A549 (cell line): ENCODE measurements at regions not wholly inside any gene's neighbourhood (a gene's known extent, or its start where the extent isn't known, plus 50 kb on each side); places are given as distances from the start of the nearest gene placed in this dataset.

Experiments
- BHLHE40 ChIP-seq: IDR thresholded peaks from 2 replicates; pipeline ENCODE4 v1.6.1; 2012; ENCODE audit warnings: low read depth, low read length, inconsistent platforms
- EHMT2 ChIP-seq: fragments of 200-600 bp; sonication (generic); IDR thresholded peaks from 2 replicates; pipeline ENCODE4 v1.6.1; 2016; ENCODE audit warnings: antibody characterized with exemption, low read depth, mild to moderate bottlenecking, moderate library complexity
- JUN ChIP-seq, 2 experiments: fragments of >200 bp; sonication (Bioruptor Twin); formaldehyde crosslinking; IDR thresholded peaks; 2 replicates in 1 of 2; 3 replicates in 1 of 2; pipeline ENCODE4 v1.6.1; 2016 to 2017
- JUNB ChIP-seq: fragments of >200 bp; sonication (Bioruptor Twin); formaldehyde crosslinking; IDR thresholded peaks from 2 replicates; pipeline ENCODE4 v1.6.1; 2016
- MAFK ChIP-seq: fragments of 450-650 bp; IDR thresholded peaks from 2 replicates; pipeline ENCODE4 v1.6.1; 2014; ENCODE audit not compliant: partially characterized antibody
- POLR2A ChIP-seq: IDR thresholded peaks from 2 replicates; pipeline ENCODE4 v1.6.1; 2012; ENCODE audit warnings: mild to moderate bottlenecking, low read length
- RCOR1 ChIP-seq: fragments of 150-350 bp; IDR thresholded peaks from 2 replicates; pipeline ENCODE4 v1.6.1; 2014; ENCODE audit warnings: antibody characterized with exemption, low read length, low read depth
- TF ChIP-seq, protein P1 (sequence below): fragments of >200 bp; sonication (Bioruptor Twin); formaldehyde crosslinking; IDR thresholded peaks from 3 replicates; pipeline ENCODE4 v1.5.1; 2016

DNA sequence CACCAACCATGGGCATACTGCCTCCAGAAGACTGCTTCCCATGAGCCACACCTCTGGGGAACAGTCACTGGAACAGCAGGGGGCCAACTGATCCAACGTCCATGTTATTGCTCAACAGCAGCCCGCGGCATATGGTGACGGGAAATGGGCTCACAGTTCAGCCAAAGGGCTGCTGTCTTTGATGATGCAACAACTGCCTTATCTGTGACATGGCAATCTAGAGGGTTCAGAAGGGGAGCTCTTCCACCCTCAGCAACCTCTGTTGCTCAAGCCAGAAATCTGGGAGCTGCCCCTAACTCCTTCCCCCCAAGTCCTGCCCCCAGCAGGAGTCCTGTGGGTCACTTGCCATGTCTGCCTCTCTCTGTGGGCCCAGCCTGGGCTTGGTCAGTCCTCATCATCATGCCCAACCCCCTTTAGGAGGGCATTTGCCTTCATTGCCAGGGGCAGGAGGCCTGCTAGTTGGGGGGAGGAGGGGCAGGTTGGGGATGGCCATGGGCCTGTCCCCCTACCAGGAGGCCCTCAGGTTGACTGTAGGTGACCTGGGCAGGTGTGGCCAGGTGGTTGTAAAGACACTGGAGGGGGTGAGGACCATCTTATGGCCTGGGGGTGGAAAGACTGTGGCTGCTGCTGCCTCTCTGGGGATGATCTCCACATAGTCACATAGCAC, 212.9 kb downstream of the CYP26B1 start:
- TF ChIP-seq, protein P1, sequence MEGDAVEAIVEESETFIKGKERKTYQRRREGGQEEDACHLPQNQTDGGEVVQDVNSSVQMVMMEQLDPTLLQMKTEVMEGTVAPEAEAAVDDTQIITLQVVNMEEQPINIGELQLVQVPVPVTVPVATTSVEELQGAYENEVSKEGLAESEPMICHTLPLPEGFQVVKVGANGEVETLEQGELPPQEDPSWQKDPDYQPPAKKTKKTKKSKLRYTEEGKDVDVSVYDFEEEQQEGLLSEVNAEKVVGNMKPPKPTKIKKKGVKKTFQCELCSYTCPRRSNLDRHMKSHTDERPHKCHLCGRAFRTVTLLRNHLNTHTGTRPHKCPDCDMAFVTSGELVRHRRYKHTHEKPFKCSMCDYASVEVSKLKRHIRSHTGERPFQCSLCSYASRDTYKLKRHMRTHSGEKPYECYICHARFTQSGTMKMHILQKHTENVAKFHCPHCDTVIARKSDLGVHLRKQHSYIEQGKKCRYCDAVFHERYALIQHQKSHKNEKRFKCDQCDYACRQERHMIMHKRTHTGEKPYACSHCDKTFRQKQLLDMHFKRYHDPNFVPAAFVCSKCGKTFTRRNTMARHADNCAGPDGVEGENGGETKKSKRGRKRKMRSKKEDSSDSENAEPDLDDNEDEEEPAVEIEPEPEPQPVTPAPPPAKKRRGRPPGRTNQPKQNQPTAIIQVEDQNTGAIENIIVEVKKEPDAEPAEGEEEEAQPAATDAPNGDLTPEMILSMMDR, result no peak
- no peak for TF ChIP-seq POLR2A
- TF ChIP-seq EHMT2, result no peak
- TF ChIP-seq JUNB, result no peak
- TF ChIP-seq JUN (IDR thresholded peaks at IDR 0.05), result no peak
- no peak for TF ChIP-seq MAFK
- no peak for TF ChIP-seq RCOR1
- no peak for TF ChIP-seq BHLHE40
